ENCODE measurements at regions not wholly inside any gene's neighbourhood (a gene's known extent, or its start where the extent isn't known, plus 50 kb on each side); places are given as distances from the start of the nearest gene placed in this dataset.

DNA sequence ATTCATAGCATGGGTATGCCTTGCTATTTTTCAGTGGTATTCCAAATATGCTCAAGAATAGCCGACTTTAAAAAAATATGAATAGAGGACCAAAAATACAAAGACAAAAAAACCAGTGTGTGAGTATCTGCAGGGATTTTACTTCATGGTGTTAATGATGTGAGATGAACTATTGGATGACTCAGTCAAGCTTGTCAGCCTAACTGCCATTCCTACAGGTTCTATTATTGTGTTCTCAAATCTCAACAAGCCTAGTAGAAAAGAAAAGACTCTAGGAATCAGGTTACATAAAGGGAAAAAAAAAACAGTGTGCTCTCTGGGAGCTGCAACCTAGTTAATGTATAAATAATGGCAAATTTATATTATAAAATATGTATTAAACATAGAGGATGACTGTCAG lies 588.4 kb upstream of the BTBD3 start (continued):
- TF ChIP-seq, protein P1, sequence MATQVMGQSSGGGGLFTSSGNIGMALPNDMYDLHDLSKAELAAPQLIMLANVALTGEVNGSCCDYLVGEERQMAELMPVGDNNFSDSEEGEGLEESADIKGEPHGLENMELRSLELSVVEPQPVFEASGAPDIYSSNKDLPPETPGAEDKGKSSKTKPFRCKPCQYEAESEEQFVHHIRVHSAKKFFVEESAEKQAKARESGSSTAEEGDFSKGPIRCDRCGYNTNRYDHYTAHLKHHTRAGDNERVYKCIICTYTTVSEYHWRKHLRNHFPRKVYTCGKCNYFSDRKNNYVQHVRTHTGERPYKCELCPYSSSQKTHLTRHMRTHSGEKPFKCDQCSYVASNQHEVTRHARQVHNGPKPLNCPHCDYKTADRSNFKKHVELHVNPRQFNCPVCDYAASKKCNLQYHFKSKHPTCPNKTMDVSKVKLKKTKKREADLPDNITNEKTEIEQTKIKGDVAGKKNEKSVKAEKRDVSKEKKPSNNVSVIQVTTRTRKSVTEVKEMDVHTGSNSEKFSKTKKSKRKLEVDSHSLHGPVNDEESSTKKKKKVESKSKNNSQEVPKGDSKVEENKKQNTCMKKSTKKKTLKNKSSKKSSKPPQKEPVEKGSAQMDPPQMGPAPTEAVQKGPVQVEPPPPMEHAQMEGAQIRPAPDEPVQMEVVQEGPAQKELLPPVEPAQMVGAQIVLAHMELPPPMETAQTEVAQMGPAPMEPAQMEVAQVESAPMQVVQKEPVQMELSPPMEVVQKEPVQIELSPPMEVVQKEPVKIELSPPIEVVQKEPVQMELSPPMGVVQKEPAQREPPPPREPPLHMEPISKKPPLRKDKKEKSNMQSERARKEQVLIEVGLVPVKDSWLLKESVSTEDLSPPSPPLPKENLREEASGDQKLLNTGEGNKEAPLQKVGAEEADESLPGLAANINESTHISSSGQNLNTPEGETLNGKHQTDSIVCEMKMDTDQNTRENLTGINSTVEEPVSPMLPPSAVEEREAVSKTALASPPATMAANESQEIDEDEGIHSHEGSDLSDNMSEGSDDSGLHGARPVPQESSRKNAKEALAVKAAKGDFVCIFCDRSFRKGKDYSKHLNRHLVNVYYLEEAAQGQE (IDR thresholded peaks at IDR 0.05; ENCODE audit: low read depth) = no peak
- no peak for TF ChIP-seq SRF (IDR thresholded peaks at IDR 0.05; ENCODE audit: low read depth)

DNA sequence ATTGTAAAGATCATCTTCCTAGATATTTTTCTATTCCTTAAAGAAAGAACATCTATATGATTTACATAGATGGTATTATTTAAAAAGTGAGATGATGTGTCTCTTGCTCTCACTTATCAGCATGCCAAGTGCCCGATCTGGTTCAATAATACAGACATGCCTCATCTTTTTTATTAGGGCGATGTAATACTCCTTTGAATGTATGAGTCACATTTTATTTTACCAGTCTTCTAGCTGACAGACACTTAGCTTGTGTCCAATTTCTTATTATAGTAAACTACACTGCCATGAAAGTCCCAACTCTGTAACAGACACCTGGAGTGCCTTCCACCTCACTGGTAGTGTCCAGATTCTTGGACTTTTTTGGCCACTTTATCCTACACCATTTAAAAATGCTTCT lies 586.6 kb upstream of the BTBD3 start:
- no peaks in the 10 kb centered on the region for H4K20me1 ChIP-seq (ENCODE audit: insufficient read depth)
- no TSS peak for BruUV-seq (replicated peaks)
- H3K9me3 ChIP-seq (ENCODE audit: control insufficient read depth in 1 of 2, insufficient read depth in 1 of 2, low read depth in 1 of 2, low read length in 2 of 2) = no peaks in the 10 kb centered on the region
- H3K27ac ChIP-seq (ENCODE audit: low read depth, low read length) = no peak overlapping the region
- no peaks in the 10 kb centered on the region for H3K36me3 ChIP-seq (ENCODE audit: control insufficient read depth in 1 of 2, insufficient read depth in 2 of 2, low read length in 2 of 2)
- no peaks in the 10 kb centered on the region for H3K79me2 ChIP-seq (ENCODE audit: insufficient read depth, low read length)
- TF ChIP-seq, protein P1 (IDR thresholded peaks at IDR 0.05; ENCODE audit: low read depth) = no peak
- TF ChIP-seq SRF (IDR thresholded peaks at IDR 0.05; ENCODE audit: low read depth) = no peak
- TF ChIP-seq TCF7L2 (IDR thresholded peaks at IDR 0.05; ENCODE audit: borderline replicate concordance, extremely low read depth, insufficient read depth, insufficient read length) = no peak
- no peak for TF ChIP-seq SIN3A (IDR thresholded peaks at IDR 0.05; ENCODE audit: low read depth)
- TF ChIP-seq YY1 (IDR thresholded peaks at IDR 0.05; ENCODE audit: extremely low read depth, insufficient replicate concordance, low read depth, low read length) = no peak
- no peak for TF ChIP-seq FOSL1 (IDR thresholded peaks at IDR 0.05; ENCODE audit: low read depth)
- no peak for TF ChIP-seq ELF1 (IDR thresholded peaks at IDR 0.05; ENCODE audit: borderline replicate concordance, low read depth)
- H3K4me2 ChIP-seq (ENCODE audit: low read length) = no peak overlapping the region
- CTCF ChIA-PET = no interaction called here
- H3K27me3 ChIP-seq (ENCODE audit: insufficient read depth, low read length) = no peaks in the 10 kb centered on the region
- no peaks in the 10 kb centered on the region for H3K9me2 ChIP-seq (ENCODE audit: insufficient read depth)
- H3K4me3 ChIP-seq (replicated peaks in 1 of 2; ENCODE audit: low read depth in 1 of 2, low read length in 2 of 2) = no peak overlapping the region
- H3K4me1 ChIP-seq (ENCODE audit: control insufficient read depth in 1 of 2, insufficient read depth in 2 of 2, low read length in 2 of 2) = no peaks in the 10 kb centered on the region
- ATAC-seq (no peak), DNase-seq (ENCODE audit: low read depth, low spot score) (no peak)
- RAD21 ChIA-PET (ENCODE audit: low non-redundant PET in 1 of 2, low total read pairs in 2 of 2, uncharacterized antibody in 2 of 2, unreplicated experiment in 2 of 2) = no interaction called here
- intact Hi-C loops (cut with micrococcal nuclease) = no loop called here
- H3K9ac ChIP-seq (ENCODE audit: low read length) = no peak overlapping the region
- POLR2A ChIA-PET = no interaction called here
- no peak overlapping the region for H2AFZ ChIP-seq (ENCODE audit: low read depth, low read length, poor library complexity, severe bottlenecking)
